ENCODE measurements at regions not wholly inside any gene's neighbourhood (a gene's known extent, or its start where the extent isn't known, plus 50 kb on each side); places are given as distances from the start of the nearest gene placed in this dataset.

GRCh38 chr4:186857793-186858192 is 134.1 kb upstream of the FAT1 start:
- TF ChIP-seq CTCF (IDR thresholded peaks at IDR 0.05) (no peak), POLR2A (IDR thresholded peaks at IDR 0.05) (no peak), EP300 (IDR thresholded peaks at IDR 0.05) (no peak), POLR2AphosphoS5 (IDR thresholded peaks at IDR 0.05) (no peak)
